HepG2 (cell line): ENCODE measurements at regions not wholly inside any gene's neighbourhood (a gene's known extent, or its start where the extent isn't known, plus 50 kb on each side); places are given as distances from the start of the nearest gene placed in this dataset.

Experiments used
- ATAC-seq: fragments of 200-7000 bp; cut with Tn5 transposase; 3 replicates; pipeline ENCODE4 v1.9.1; 2020; ENCODE audit warnings: mild to moderate bottlenecking, moderate library complexity
- BruUV-seq: library from RNA; stranded (reverse); fragments of 400-500 nt; replicated peaks from 2 replicates; lab custom pipeline; 2021; lab: Mats Ljungman, UMichigan
- CTCF ChIA-PET: fragments of 300-600 bp; formaldehyde crosslinking; extraction: SDS; loops from one replicate; lab custom pipeline; 2021; ENCODE audit warnings: low total read pairs, inconsistent platforms, low intra/inter-chr PET ratio; lab: Yijun Ruan, JAX
- POLR2A ChIA-PET: fragments of 350-600 bp; sonication (Branson Sonifier 250); formaldehyde crosslinking; loops from one replicate; lab custom pipeline; 2020; ENCODE audit warnings: antibody characterized with exemption, inconsistent platforms; lab: Yijun Ruan, JAX
- DNase-seq: peaks from one replicate; pipeline ENCODE4 v3.0.0-alpha.2; 2015; ENCODE audit warnings: low spot score
- FAIRE-seq: peaks from 3 replicates; lab custom pipeline; 2011; peaks lifted over from hg19 to GRCh38; lab: Jason Lieb, UNC
- H2AFZ ChIP-seq: one replicate; pipeline ENCODE4 v1.6.1; 2011; ENCODE audit warnings: low read length, inconsistent platforms
- H3K27ac ChIP-seq: fragments of 300-600 bp; 3 replicates; pipeline ENCODE4 v1.8.0; 2011; ENCODE audit warnings: mixed run types, mild to moderate bottlenecking, mixed read lengths, low read length, inconsistent platforms; ENCODE audit not compliant: insufficient read depth; ENCODE audit errors: extremely low read length
- H3K27me3 ChIP-seq, 2 experiments: fragments of 200-600 bp in 1 of 2; 2 replicates in 1 of 2; 3 replicates in 1 of 2; pipeline versions ENCODE4 v1.6.0 to v1.8.0; 2011; ENCODE audit warnings: low read length in 2 of 2, mild to moderate bottlenecking in 2 of 2, moderate library complexity in 2 of 2, inconsistent platforms in 1 of 2; ENCODE audit not compliant: insufficient read depth in 2 of 2, control insufficient read depth in 1 of 2
- H3K36me3 ChIP-seq, 2 experiments: fragments of 200-600 bp in 1 of 2; replicated peaks in 1 of 2; 2 replicates in 1 of 2; 3 replicates in 1 of 2; pipeline versions ENCODE4 v1.5.1 to v1.8.0; 2011; ENCODE audit warnings: low read length in 2 of 2, inconsistent platforms in 1 of 2; ENCODE audit not compliant: insufficient read depth in 2 of 2, control insufficient read depth in 1 of 2
- H3K4me1 ChIP-seq: 2 replicates; pipeline ENCODE4 v1.5.1; 2012; ENCODE audit warnings: low read length, inconsistent platforms; ENCODE audit not compliant: insufficient read depth
- H3K4me2 ChIP-seq: 2 replicates; pipeline ENCODE4 v1.6.0; 2011; ENCODE audit warnings: low read depth, low read length, inconsistent platforms
- H3K4me3 ChIP-seq, 3 experiments: fragments of 200-600 bp in 1 of 3; sonication (generic), shearing (Covaris generic) in 1 of 3; replicated peaks in 1 of 3; 2 replicates each; pipeline ENCODE4 v1.5.1; 2011 to 2016; ENCODE audit warnings: low read length in 3 of 3, inconsistent platforms in 2 of 3, low read depth in 2 of 3, mild to moderate bottlenecking in 2 of 3, control low read depth in 1 of 3, mixed read lengths in 1 of 3; ENCODE audit not compliant: insufficient read depth in 1 of 3
- H3K79me2 ChIP-seq: one replicate; pipeline ENCODE4 v1.6.1; 2011; ENCODE audit warnings: low read length, inconsistent platforms; ENCODE audit not compliant: insufficient read depth
- H3K9ac ChIP-seq: 2 replicates; pipeline ENCODE4 v1.6.0; 2011; ENCODE audit warnings: mild to moderate bottlenecking, low read depth, low read length, inconsistent platforms; ENCODE audit not compliant: insufficient read depth
- H3K9me3 ChIP-seq: 2 replicates; pipeline ENCODE4 v1.5.1; 2012; ENCODE audit warnings: mild to moderate bottlenecking, low read length
- H4K20me1 ChIP-seq: 2 replicates; pipeline ENCODE4 v1.6.0; 2011; ENCODE audit warnings: inconsistent platforms, mild to moderate bottlenecking, low read length, moderate library complexity; ENCODE audit not compliant: insufficient read depth
- ISX ChIP-seq: sonication (generic); formaldehyde crosslinking; conservative IDR thresholded peaks from 2 replicates; pipeline ENCODE4 v1.5.0; 2020; ENCODE audit warnings: missing genetic modification reagents
- KLF9 ChIP-seq: IDR thresholded peaks from 2 replicates; pipeline ENCODE4 v1.6.1; 2016; ENCODE audit warnings: low read depth
- MEIS1 ChIP-seq: sonication (generic); formaldehyde crosslinking; IDR thresholded peaks from 2 replicates; pipeline ENCODE4 v1.9.0; 2021; ENCODE audit warnings: mild to moderate bottlenecking, missing genetic modification reagents, moderate library complexity, borderline replicate concordance
- STAG1 ChIP-seq: sonication (generic); formaldehyde crosslinking; IDR thresholded peaks from 2 replicates; pipeline ENCODE4 v1.4.0; 2020; ENCODE audit warnings: missing genetic modification reagents
- ZBTB7A ChIP-seq: sonication (generic); formaldehyde crosslinking; IDR thresholded peaks from 2 replicates; pipeline ENCODE4 v1.8.0; 2022; ENCODE audit warnings: mild to moderate bottlenecking, missing genetic modification reagents
- ZIK1 ChIP-seq: sonication (generic); formaldehyde crosslinking; IDR thresholded peaks from 2 replicates; pipeline ENCODE4 v1.5.0; 2020; ENCODE audit warnings: mild to moderate bottlenecking, low read depth, missing genetic modification reagents, borderline replicate concordance
- ZNF232 ChIP-seq: sonication (generic); formaldehyde crosslinking; IDR thresholded peaks from 2 replicates; pipeline ENCODE4 v1.4.0; 2020; ENCODE audit warnings: missing genetic modification reagents, borderline replicate concordance
- ZNF24 ChIP-seq: fragments of 450-650 bp; IDR thresholded peaks from 2 replicates; pipeline ENCODE4 v1.6.1; 2017; ENCODE audit warnings: antibody characterized with exemption, mild to moderate bottlenecking
- ZNF256 ChIP-seq: sonication (generic); formaldehyde crosslinking; conservative IDR thresholded peaks from 2 replicates; pipeline ENCODE4 v1.4.0; 2020; ENCODE audit warnings: missing genetic modification reagents
- ZNF260 ChIP-seq: sonication (generic); formaldehyde crosslinking; IDR thresholded peaks from 2 replicates; pipeline ENCODE4 v1.4.0; 2020; ENCODE audit warnings: missing genetic modification reagents, low read depth, mild to moderate bottlenecking, borderline replicate concordance
- ZNF607 ChIP-seq: sonication (generic); formaldehyde crosslinking; IDR thresholded peaks from 2 replicates; pipeline ENCODE4 v1.5.1; 2020; ENCODE audit warnings: missing genetic modification reagents, mild to moderate bottlenecking, borderline replicate concordance
- ZNF768 ChIP-seq: sonication (generic); formaldehyde crosslinking; IDR thresholded peaks from 2 replicates; pipeline ENCODE4 v1.4.0; 2020; ENCODE audit warnings: missing genetic modification reagents
- ZNF773 ChIP-seq: sonication (generic); formaldehyde crosslinking; IDR thresholded peaks from 2 replicates; pipeline ENCODE4 v1.4.0; 2020; ENCODE audit warnings: missing genetic modification reagents, borderline replicate concordance
- WGBS: methylation state at CpG from one replicate; pipeline ENCODE4 v1.1.6; 2017; ENCODE audit warnings: low lambda C conversion rate; 5-methylcytosine and 5-hydroxymethylcytosine counted together
- in situ Hi-C: cut with HindIII; loops from 2 replicates; pipeline ENCODE4 v1.10.0; 2017; ENCODE audit warnings: low pct_unique_long_range_greater_than_20kb; ENCODE audit not compliant: extremely low pct_ligation_motif_present
- intact Hi-C: fragments of 100-400 bp; cut with micrococcal nuclease; formaldehyde crosslinking; loops from one replicate; pipeline ENCODE4 v1.10.0; 2022; ENCODE audit not compliant: unreplicated experiment
- TF ChIP-seq, protein P1 (sequence below): IDR thresholded peaks from 2 replicates; pipeline ENCODE4 v1.6.1; 2016
- TF ChIP-seq, protein P2 (sequence below): sonication (generic); formaldehyde crosslinking; IDR thresholded peaks from 2 replicates; pipeline ENCODE4 v1.5.0; 2020; ENCODE audit warnings: missing genetic modification reagents

DNA sequence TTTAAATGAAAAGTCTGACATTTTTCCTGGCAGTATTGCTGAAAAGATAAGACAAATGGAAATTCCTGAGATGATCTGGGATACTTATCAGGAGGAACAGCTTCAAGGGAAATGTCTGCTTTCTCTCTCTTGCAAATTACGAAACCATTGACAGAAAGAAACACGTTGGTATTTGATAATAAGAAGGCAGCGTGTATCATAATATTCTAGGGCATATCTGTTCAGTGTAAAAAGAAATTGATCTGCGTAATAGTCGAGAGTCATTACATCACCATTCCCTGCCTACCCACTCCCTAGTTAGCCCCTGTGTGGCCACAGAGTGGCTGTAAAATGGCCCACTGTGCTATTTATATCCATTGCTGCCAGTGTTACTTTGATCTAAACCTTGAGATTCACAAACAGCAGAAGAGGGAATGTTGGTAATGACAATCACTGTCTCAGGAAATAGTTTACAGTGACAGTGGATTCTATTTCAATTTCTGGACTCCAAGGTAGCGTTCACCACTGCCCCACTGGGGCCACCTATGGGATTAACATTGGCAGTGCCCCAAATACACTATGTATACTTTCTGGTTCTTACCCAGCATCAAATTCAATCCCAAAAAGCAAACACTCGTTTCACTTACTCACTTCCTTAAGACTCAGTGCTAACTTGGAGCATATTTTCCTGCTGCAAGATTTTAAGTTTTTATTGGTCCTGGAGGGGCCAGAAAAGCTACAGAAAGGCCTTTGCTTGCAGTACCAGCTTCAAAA, 133.4 kb upstream of the GAS1 start:
- Histone ChIP-seq H3K4me2 (no peak overlapping the region), H2AFZ (no peak overlapping the region), H3K79me2 (no peaks in the 10 kb centered on the region), H3K9ac (no peak overlapping the region), H3K27me3 (peaks cover 0 to 5% of the 10 kb centered on the region in 2 experiments; a peak in 1 of 5 replicates), H3K27ac (no peak overlapping the region), H3K9me3 (no peaks in the 10 kb centered on the region), H4K20me1 (no peaks in the 10 kb centered on the region), H3K36me3 (no peaks in the 10 kb centered on the region), H3K4me3 (no peak overlapping the region), H3K4me1 (no peaks in the 10 kb centered on the region)
- ChIA-PET CTCF (no interaction called here), POLR2A (no interaction called here)
- peak; percentile 59 for ATAC-seq
- in situ Hi-C loops = no loop called here
- FAIRE-seq = no peak
- BruUV-seq = no TSS peak
- 13% methylated on average over 7 of the region's 7 CpGs for WGBS
- DNase-seq = no peak
- intact Hi-C loops = no loop called here
- TF ChIP-seq ZNF768 (CRISPR knock-in tag) = no peak
- peak; percentile 36 for TF ChIP-seq STAG1 (CRISPR knock-in tag)
- TF ChIP-seq KLF9 (CRISPR knock-in tag) = no peak

DNA sequence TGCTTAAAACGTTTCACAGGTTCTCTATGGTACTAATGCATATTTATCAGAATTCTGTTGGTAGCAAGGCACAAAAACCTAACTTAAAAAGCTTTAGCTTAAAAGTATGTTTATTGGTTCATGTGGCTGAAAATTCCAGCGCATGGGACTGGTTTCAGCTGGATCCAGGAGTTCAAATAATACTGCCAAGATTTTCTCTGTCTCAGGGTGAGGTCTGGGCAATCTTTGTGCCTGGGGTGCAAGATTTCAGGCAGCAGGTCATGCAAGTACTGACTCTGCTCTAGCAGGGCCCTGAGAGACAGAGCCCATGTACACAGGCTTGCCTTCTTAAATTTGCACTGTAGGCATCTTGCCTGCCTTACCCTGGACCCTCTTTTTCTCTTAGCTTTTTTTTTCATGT, 134.2 kb upstream of the GAS1 start:
- POLR2A ChIA-PET = no interaction called here
- Histone ChIP-seq H3K4me1 (no peaks in the 10 kb centered on the region), H3K9ac (no peak overlapping the region), H3K27me3 (peaks cover 0 to 11% of the 10 kb centered on the region in 2 experiments; a peak in 1 of 5 replicates), H2AFZ (no peak overlapping the region), H3K27ac (no peak overlapping the region), H4K20me1 (no peaks in the 10 kb centered on the region), H3K79me2 (no peaks in the 10 kb centered on the region), H3K4me3 (no peak overlapping the region), H3K9me3 (no peaks in the 10 kb centered on the region), H3K4me2 (no peak overlapping the region), H3K36me3 (no peaks in the 10 kb centered on the region)
- in situ Hi-C loops (no loop called here), intact Hi-C loops (no loop called here)
- ATAC-seq = no peak
- WGBS = 0% methylated on average over 2 of the region's 2 CpGs
- DNase-seq = no peak
- BruUV-seq = no TSS peak
- no peak for FAIRE-seq
- CTCF ChIA-PET = no interaction called here
- TF ChIP-seq ZNF260 = no peak
- TF ChIP-seq, protein P1, sequence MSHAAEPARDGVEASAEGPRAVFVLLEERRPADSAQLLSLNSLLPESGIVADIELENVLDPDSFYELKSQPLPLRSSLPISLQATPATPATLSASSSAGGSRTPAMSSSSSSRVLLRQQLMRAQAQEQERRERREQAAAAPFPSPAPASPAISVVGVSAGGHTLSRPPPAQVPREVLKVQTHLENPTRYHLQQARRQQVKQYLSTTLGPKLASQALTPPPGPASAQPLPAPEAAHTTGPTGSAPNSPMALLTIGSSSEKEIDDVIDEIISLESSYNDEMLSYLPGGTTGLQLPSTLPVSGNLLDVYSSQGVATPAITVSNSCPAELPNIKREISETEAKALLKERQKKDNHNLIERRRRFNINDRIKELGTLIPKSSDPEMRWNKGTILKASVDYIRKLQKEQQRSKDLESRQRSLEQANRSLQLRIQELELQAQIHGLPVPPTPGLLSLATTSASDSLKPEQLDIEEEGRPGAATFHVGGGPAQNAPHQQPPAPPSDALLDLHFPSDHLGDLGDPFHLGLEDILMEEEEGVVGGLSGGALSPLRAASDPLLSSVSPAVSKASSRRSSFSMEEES = no peak
- no peak for TF ChIP-seq ISX (CRISPR knock-in tag)
- TF ChIP-seq ZNF773 (CRISPR knock-in tag) = no peak
- no peak for TF ChIP-seq MEIS1 (CRISPR knock-in tag)
- TF ChIP-seq ZIK1 = no peak
- no peak for TF ChIP-seq ZBTB7A (CRISPR knock-in tag)
- TF ChIP-seq ZNF607 (CRISPR knock-in tag) = no peak
- no peak for TF ChIP-seq ZNF24
- TF ChIP-seq ZNF256 (CRISPR knock-in tag) = no peak
- TF ChIP-seq, protein P2, sequence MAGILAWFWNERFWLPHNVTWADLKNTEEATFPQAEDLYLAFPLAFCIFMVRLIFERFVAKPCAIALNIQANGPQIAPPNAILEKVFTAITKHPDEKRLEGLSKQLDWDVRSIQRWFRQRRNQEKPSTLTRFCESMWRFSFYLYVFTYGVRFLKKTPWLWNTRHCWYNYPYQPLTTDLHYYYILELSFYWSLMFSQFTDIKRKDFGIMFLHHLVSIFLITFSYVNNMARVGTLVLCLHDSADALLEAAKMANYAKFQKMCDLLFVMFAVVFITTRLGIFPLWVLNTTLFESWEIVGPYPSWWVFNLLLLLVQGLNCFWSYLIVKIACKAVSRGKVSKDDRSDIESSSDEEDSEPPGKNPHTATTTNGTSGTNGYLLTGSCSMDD = no peak
- no peak for TF ChIP-seq ZNF232 (CRISPR knock-in tag)
